Stimulated activated CD4-positive, alpha-beta T cell treated with anti-CD3 and anti-CD28 coated beads, TNF-alpha, amount 100 ng/mL, for 24 hours (primary cell): ENCODE measurements at regions not wholly inside any gene's neighbourhood (a gene's known extent, or its start where the extent isn't known, plus 50 kb on each side); places are given as distances from the start of the nearest gene placed in this dataset.

Experiments used
- DNase-seq, 3 experiments: peaks; one replicate each; pipeline ENCODE4 v3.0.0-alpha.2; 2020; ENCODE audit warnings: low read depth in 3 of 3

GRCh38 chr5:18102733-18103132 is 468.5 kb downstream of the TAF11L14 start:
- DNase-seq: no peak

GRCh38 chr5:18105449-18105848 is 471.2 kb downstream of the TAF11L14 start:
- DNase-seq: no peak

GRCh38 chr5:18111906-18112465 is 477.7 kb downstream of the TAF11L14 start:
- DNase-seq: no peak

- no peak for DNase-seq
These were observed 479.5 kb downstream of the TAF11L14 start for GRCh38 chr5:18113721-18114120.

GRCh38 chr5:18114151-18114757 is 480.0 kb downstream of the TAF11L14 start:
- DNase-seq: no peak

GRCh38 chr5:18117968-18118367 is 483.7 kb downstream of the TAF11L14 start:
- DNase-seq: no peak

- DNase-seq: no peak
These were observed 485.0 kb downstream of the TAF11L14 start for GRCh38 chr5:18119156-18119785.

- no peak for DNase-seq
These were observed 507.0 kb downstream of the TAF11L14 start for GRCh38 chr5:18141222-18141621.

GRCh38 chr5:18142831-18143230 is 508.6 kb downstream of the TAF11L14 start:
- DNase-seq: no peak

GRCh38 chr5:18152671-18153070 is 518.4 kb downstream of the TAF11L14 start:
- no peak for DNase-seq

- DNase-seq: no peak
These were observed 523.9 kb downstream of the TAF11L14 start for GRCh38 chr5:18158166-18158565.

GRCh38 chr5:18159331-18159730 is 525.1 kb downstream of the TAF11L14 start:
- no peak for DNase-seq

GRCh38 chr5:18171684-18172083 is 537.4 kb downstream of the TAF11L14 start:
- DNase-seq: no peak

- DNase-seq: no peak
These were observed 545.3 kb downstream of the TAF11L14 start for GRCh38 chr5:18179579-18179978.

- no peak for DNase-seq
These were observed 547.3 kb downstream of the TAF11L14 start for GRCh38 chr5:18181575-18181974.

- no peak for DNase-seq
These were observed 561.6 kb downstream of the TAF11L14 start for GRCh38 chr5:18195910-18196309.

- DNase-seq: no peak
These were observed 563.5 kb downstream of the TAF11L14 start for GRCh38 chr5:18197734-18198133.

- DNase-seq: no peak
These were observed 567.9 kb downstream of the TAF11L14 start for GRCh38 chr5:18202164-18202563.

- DNase-seq: no peak
These were observed 569.0 kb downstream of the TAF11L14 start for GRCh38 chr5:18203296-18203695.

- no peak for DNase-seq
These were observed 579.4 kb downstream of the TAF11L14 start for GRCh38 chr5:18213666-18214065.

- no peak for DNase-seq
These were observed 581.8 kb downstream of the TAF11L14 start for GRCh38 chr5:18216016-18216415.

GRCh38 chr5:18216729-18217128 is 582.5 kb downstream of the TAF11L14 start:
- no peak for DNase-seq

- DNase-seq: no peak
These were observed 585.0 kb downstream of the TAF11L14 start for GRCh38 chr5:18219241-18219640.
